Stimulated activated CD4-positive, alpha-beta T cell treated with anti-CD3 and anti-CD28 coated beads, Interleukin-4, amount 100 ng/mL, for 4 hours (primary cell): ENCODE measurements at regions not wholly inside any gene's neighbourhood (a gene's known extent, or its start where the extent isn't known, plus 50 kb on each side); places are given as distances from the start of the nearest gene placed in this dataset.
"Not testable (repeated sequence)": the region's sequence is repeated elsewhere in the genome, so short reads cannot be mapped to it uniquely, and the experiment has no call there.

Source experiments
- DNase-seq, 2 experiments: peaks; one replicate each; pipeline ENCODE4 v3.0.0-alpha.2; 2020

GRCh38 chr1:200279810-200280411, 129.9 kb downstream of the ZNF281 start:
- DNase-seq = no peak

GRCh38 chr1:200275816-200276453, 133.9 kb downstream of the ZNF281 start:
- no peak for DNase-seq

GRCh38 chr1:200275415-200275814, 134.4 kb downstream of the ZNF281 start:
- no peak for DNase-seq

- DNase-seq = no peak
Measured at GRCh38 chr1:200274116-200274515, 135.7 kb downstream of the ZNF281 start.

- DNase-seq = no peak
Measured at GRCh38 chr1:200272481-200273068, 137.3 kb downstream of the ZNF281 start.

GRCh38 chr1:200269256-200269655, 140.6 kb downstream of the ZNF281 start:
- DNase-seq = no peak

- no peak for DNase-seq
Measured at GRCh38 chr1:200267937-200268336, 141.9 kb downstream of the ZNF281 start.

- DNase-seq = no peak
Measured at GRCh38 chr1:200267458-200267857, 142.4 kb downstream of the ZNF281 start.

GRCh38 chr1:200266871-200267270, 143.0 kb downstream of the ZNF281 start:
- DNase-seq = no peak

GRCh38 chr1:200265881-200266280, 144.0 kb downstream of the ZNF281 start:
- no peak for DNase-seq

- no peak for DNase-seq
Measured at GRCh38 chr1:200265104-200265503, 144.7 kb downstream of the ZNF281 start.

- DNase-seq = no peak
Measured at GRCh38 chr1:200263203-200263602, 146.6 kb downstream of the ZNF281 start.

- no peak for DNase-seq
Measured at GRCh38 chr1:200262326-200262965, 147.4 kb downstream of the ZNF281 start.

GRCh38 chr1:200260597-200261335, 149.1 kb downstream of the ZNF281 start:
- no peak for DNase-seq

- no peak for DNase-seq
Measured at GRCh38 chr1:200258447-200259375, 151.1 kb downstream of the ZNF281 start.

GRCh38 chr1:200257235-200257634, 152.6 kb downstream of the ZNF281 start:
- no peak for DNase-seq

- not testable (repeated sequence) for DNase-seq
Measured at GRCh38 chr1:200254602-200255001, 155.2 kb downstream of the ZNF281 start.

GRCh38 chr1:200253774-200254495, 155.9 kb downstream of the ZNF281 start:
- no peak for DNase-seq

GRCh38 chr1:200252531-200252930, 157.3 kb downstream of the ZNF281 start:
- no peak for DNase-seq

GRCh38 chr1:200250469-200250868, 159.4 kb downstream of the ZNF281 start:
- no peak for DNase-seq

GRCh38 chr1:200248541-200248940, 161.3 kb downstream of the ZNF281 start:
- DNase-seq = no peak
